GM18508 (cell line): ENCODE measurements at regions not wholly inside any gene's neighbourhood (a gene's known extent, or its start where the extent isn't known, plus 50 kb on each side); places are given as distances from the start of the nearest gene placed in this dataset.
"Not testable (repeated sequence)": the region's sequence is repeated elsewhere in the genome, so short reads cannot be mapped to it uniquely, and the experiment has no call there.

Source experiments
- ATAC-seq: cut with Tn5 transposase; IDR thresholded peaks from one replicate; pipeline ENCODE4 v1.9.1; 2021; ENCODE audit warnings: moderate number of reproducible peaks; ENCODE audit not compliant: insufficient read depth, unreplicated experiment

- ATAC-seq = no peak
These were observed 1398.0 kb upstream of the NXPH2 start for GRCh38 chr2:140178234-140178633.

GRCh38 chr2:140177086-140177485 is 1396.9 kb upstream of the NXPH2 start:
- ATAC-seq = no peak

- no peak for ATAC-seq
These were observed 1393.6 kb upstream of the NXPH2 start for GRCh38 chr2:140173790-140174189.

GRCh38 chr2:140164449-140164848 is 1384.3 kb upstream of the NXPH2 start:
- no peak for ATAC-seq

GRCh38 chr2:140158259-140158658 is 1378.1 kb upstream of the NXPH2 start:
- ATAC-seq = no peak

GRCh38 chr2:140157816-140158215 is 1377.6 kb upstream of the NXPH2 start:
- no peak for ATAC-seq

- no peak for ATAC-seq
These were observed 1374.5 kb upstream of the NXPH2 start for GRCh38 chr2:140154706-140155105.

GRCh38 chr2:140154271-140154670 is 1374.1 kb upstream of the NXPH2 start:
- no peak for ATAC-seq

GRCh38 chr2:140144611-140145010 is 1364.4 kb upstream of the NXPH2 start:
- no peak for ATAC-seq

GRCh38 chr2:140138736-140139135 is 1358.5 kb upstream of the NXPH2 start:
- no peak for ATAC-seq

- ATAC-seq = no peak
These were observed 1356.7 kb upstream of the NXPH2 start for GRCh38 chr2:140136861-140137260.

GRCh38 chr2:140136366-140136765 is 1356.2 kb upstream of the NXPH2 start:
- no peak for ATAC-seq

GRCh38 chr2:140128909-140129308 is 1348.7 kb upstream of the NXPH2 start:
- ATAC-seq = no peak

- ATAC-seq = no peak
These were observed 1341.8 kb upstream of the NXPH2 start for GRCh38 chr2:140122001-140122400.

- no peak for ATAC-seq
These were observed 1337.2 kb upstream of the NXPH2 start for GRCh38 chr2:140117386-140117785.

- no peak for ATAC-seq
These were observed 1328.7 kb upstream of the NXPH2 start for GRCh38 chr2:140108706-140109475.

GRCh38 chr2:140091926-140092325 is 1311.7 kb upstream of the NXPH2 start:
- ATAC-seq = no peak

GRCh38 chr2:140086964-140087363 is 1306.8 kb upstream of the NXPH2 start:
- no peak for ATAC-seq

- no peak for ATAC-seq
These were observed 1305.5 kb upstream of the NXPH2 start for GRCh38 chr2:140085674-140086073.

GRCh38 chr2:140079038-140079437 is 1298.8 kb upstream of the NXPH2 start:
- ATAC-seq = no peak

GRCh38 chr2:140076164-140076563 is 1296.0 kb upstream of the NXPH2 start:
- ATAC-seq = no peak

GRCh38 chr2:140073763-140074162 is 1293.6 kb upstream of the NXPH2 start:
- not testable (repeated sequence) for ATAC-seq
